Natural killer cell (primary cell): ENCODE measurements at regions not wholly inside any gene's neighbourhood (a gene's known extent, or its start where the extent isn't known, plus 50 kb on each side); places are given as distances from the start of the nearest gene placed in this dataset.

ENCODE experiments used
- ATAC-seq, 3 donors: fragments of 150-1000 bp in 2 of 3; fragments of 200-7000 bp in 1 of 3; cut with Tn5 transposase; 1 replicate in 1 of 3; 2 replicates in 2 of 3; pipeline ENCODE4 v1.10.0; 2021; ENCODE audit warnings: mild to moderate bottlenecking in 2 of 3, moderate library complexity in 2 of 3
- DNase-seq, 2 donors: peaks; one replicate each; pipeline versions ENCODE4 v3.0.0 to v3.0.0-alpha.2; 2013 to 2021; ENCODE audit warnings: mixed read lengths in 1 of 2
- H3K27ac ChIP-seq: one replicate; pipeline ENCODE4 v1.5.1; 2013; ENCODE audit warnings: mild to moderate bottlenecking, low read length
- H3K27me3 ChIP-seq: one replicate; pipeline ENCODE4 v1.6.1; 2013; ENCODE audit warnings: low read length; ENCODE audit not compliant: control insufficient read depth, insufficient read depth
- H3K36me3 ChIP-seq: one replicate; pipeline ENCODE4 v1.6.1; 2013; ENCODE audit warnings: low read length; ENCODE audit not compliant: control insufficient read depth, insufficient read depth
- H3K4me1 ChIP-seq: one replicate; pipeline ENCODE4 v1.6.1; 2013; ENCODE audit warnings: low read length; ENCODE audit not compliant: control insufficient read depth, insufficient read depth
- H3K4me3 ChIP-seq: one replicate; pipeline ENCODE4 v1.5.1; 2013; ENCODE audit warnings: low read length
- H3K9me3 ChIP-seq: one replicate; pipeline ENCODE4 v1.6.1; 2013; ENCODE audit warnings: low read length; ENCODE audit not compliant: control insufficient read depth, insufficient read depth
- H3K27ac Mint-ChIP-seq, 2 donors: one replicate each; pipeline ENCODE4 v1.8.0; 2022; ENCODE audit warnings: mild to moderate bottlenecking in 2 of 2, mixed read lengths in 2 of 2, moderate library complexity in 1 of 2
- H3K27me3 Mint-ChIP-seq, 2 donors: one replicate each; pipeline ENCODE4 v1.8.0; 2022; ENCODE audit warnings: low read depth in 2 of 2, mixed read lengths in 2 of 2
- H3K36me3 Mint-ChIP-seq: one replicate; pipeline ENCODE4 v1.8.0; 2022; ENCODE audit warnings: mixed read lengths
- H3K4me1 Mint-ChIP-seq, 2 donors: one replicate each; pipeline ENCODE4 v1.8.0; 2022; ENCODE audit warnings: mixed read lengths in 2 of 2
- H3K4me3 Mint-ChIP-seq: one replicate; pipeline ENCODE4 v1.8.0; 2022; ENCODE audit warnings: mild to moderate bottlenecking, moderate library complexity, mixed read lengths
- H3K9me3 Mint-ChIP-seq, 2 donors: one replicate each; pipeline ENCODE4 v1.8.0; 2022; ENCODE audit warnings: mixed read lengths in 2 of 2
- CTCF ChIP-seq: fragments of 200-600 bp; IDR thresholded peaks from one replicate; pipeline ENCODE4 v1.8.0; 2022; ENCODE audit warnings: antibody characterized with exemption
- WGBS: methylation state at CpG from one replicate; pipeline ENCODE4 v1.1.7; 2013; ENCODE audit warnings: missing lambda C conversion rate; ENCODE audit not compliant: insufficient coverage; 5-methylcytosine and 5-hydroxymethylcytosine counted together
- intact Hi-C: fragments of 100-400 bp; cut with micrococcal nuclease; formaldehyde crosslinking; loops from one replicate; pipeline ENCODE4 v1.14.2; 2022

- H3K27ac Mint-ChIP-seq: no peak overlapping the region
- intact Hi-C loops: no loop called here
- no peaks in the 10 kb centered on the region for H3K4me1 Mint-ChIP-seq
- no peaks in the 10 kb centered on the region for H3K4me1 ChIP-seq
- no peaks in the 10 kb centered on the region for H3K27me3 ChIP-seq
- no peaks in the 10 kb centered on the region for H3K27me3 Mint-ChIP-seq
- no peak for TF ChIP-seq CTCF
- no peak overlapping the region for H3K4me3 ChIP-seq
- no peaks in the 10 kb centered on the region for H3K36me3 ChIP-seq
- H3K36me3 Mint-ChIP-seq: no peaks in the 10 kb centered on the region
- no peak for DNase-seq
- no peak overlapping the region for H3K27ac ChIP-seq
- ATAC-seq: no peak
- peaks cover 0 to 5% of the 10 kb centered on the region in 2 donors for H3K9me3 Mint-ChIP-seq
- no peaks in the 10 kb centered on the region for H3K9me3 ChIP-seq
- WGBS: 92% methylated on average over 1 of the region's 1 CpG
- H3K4me3 Mint-ChIP-seq: no peak overlapping the region
Measured at GRCh38 chr16:59432276-59432675, 698.2 kb upstream of the GOT2 start.

GRCh38 chr16:59424714-59425273 lies 690.7 kb upstream of the GOT2 start:
- intact Hi-C loops: no loop called here
- Mint-ChIP-seq H3K36me3 (no peaks in the 10 kb centered on the region), H3K9me3 (no peaks in the 10 kb centered on the region), H3K27ac (no peak overlapping the region), H3K27me3 (no peaks in the 10 kb centered on the region), H3K4me3 (no peak overlapping the region), H3K4me1 (no peaks in the 10 kb centered on the region)
- TF ChIP-seq CTCF: no peak
- peaks cover 3% of the 10 kb centered on the region for H3K9me3 ChIP-seq
- H3K27ac ChIP-seq: no peak overlapping the region
- H3K36me3 ChIP-seq: no peaks in the 10 kb centered on the region
- no peak overlapping the region for H3K4me3 ChIP-seq
- WGBS: no CpG with 5 or more reads among the region's 2 CpGs
- no peaks in the 10 kb centered on the region for H3K27me3 ChIP-seq
- no peak for DNase-seq
- no peak for ATAC-seq
- no peaks in the 10 kb centered on the region for H3K4me1 ChIP-seq

- no peak overlapping the region for H3K4me3 Mint-ChIP-seq
- 73% methylated on average over 4 of the region's 5 CpGs for WGBS
- H3K27me3 ChIP-seq: no peaks in the 10 kb centered on the region
- TF ChIP-seq CTCF: no peak
- H3K27ac Mint-ChIP-seq: no peak overlapping the region
- ATAC-seq (no peak), DNase-seq (no peak)
- H3K4me1 Mint-ChIP-seq: no peaks in the 10 kb centered on the region
- no peaks in the 10 kb centered on the region for H3K9me3 ChIP-seq
- peaks cover 2 to 6% of the 10 kb centered on the region in 2 donors for H3K9me3 Mint-ChIP-seq
- no peaks in the 10 kb centered on the region for H3K36me3 Mint-ChIP-seq
- H3K27me3 Mint-ChIP-seq: no peaks in the 10 kb centered on the region
- intact Hi-C loops: no loop called here
- no peak overlapping the region for H3K27ac ChIP-seq
- H3K4me1 ChIP-seq: no peaks in the 10 kb centered on the region
- no peak overlapping the region for H3K4me3 ChIP-seq
- no peaks in the 10 kb centered on the region for H3K36me3 ChIP-seq
Measured at GRCh38 chr16:59411961-59412841, 678.1 kb upstream of the GOT2 start.
